ENCODE measurements at regions not wholly inside any gene's neighbourhood (a gene's known extent, or its start where the extent isn't known, plus 50 kb on each side); places are given as distances from the start of the nearest gene placed in this dataset.

- no TSS peak for BruUV-seq (replicated peaks)
Observed at GRCh38 chr12:4223273-4223845, 50.2 kb upstream of the CCND2 start.

GRCh38 chr12:4221258-4221620 lies 52.3 kb upstream of the CCND2 start:
- POLR2A ChIA-PET = no interaction called here
- intact Hi-C loops (cut with micrococcal nuclease) = no loop called here
- Mint-ChIP-seq H3K36me3 (ENCODE audit: insufficient read depth, unreplicated experiment) (no peaks in the 10 kb centered on the region), H3K4me1 (ENCODE audit: insufficient read depth, unreplicated experiment) (no peaks in the 10 kb centered on the region), H3K4me3 (ENCODE audit: unreplicated experiment) (no peak overlapping the region), H3K27me3 (ENCODE audit: insufficient read depth, unreplicated experiment) (peaks cover 46% of the 10 kb centered on the region), H3K27ac (ENCODE audit: low read depth, unreplicated experiment) (no peak overlapping the region), H3K9me3 (ENCODE audit: unreplicated experiment) (no peaks in the 10 kb centered on the region)
- CTCF ChIA-PET = no interaction called here
- BruUV-seq (replicated peaks) = no TSS peak
- DNase-seq (ENCODE audit: unreplicated experiment) = peak; percentile 9
- TF ChIP-seq CTCF (IDR thresholded peaks at IDR 0.05; ENCODE audit: unreplicated experiment) = no peak

More at GRCh38 chr12:4223273-4223845, 50.2 kb upstream of the CCND2 start:
- H3K4me3 Mint-ChIP-seq (ENCODE audit: unreplicated experiment) = no peak overlapping the region
- H3K9me3 Mint-ChIP-seq (ENCODE audit: unreplicated experiment) = no peaks in the 10 kb centered on the region
- H3K27me3 Mint-ChIP-seq (ENCODE audit: insufficient read depth, unreplicated experiment) = peaks cover 62% of the 10 kb centered on the region
- no peaks in the 10 kb centered on the region for H3K36me3 Mint-ChIP-seq (ENCODE audit: insufficient read depth, unreplicated experiment)
- ChIA-PET POLR2A (interaction anchor here (0.6 kb wide), 1 partner anchor 256 kb away, joined by 3 read pairs; no protein-coding TSS in a partner anchor), CTCF (no interaction called here)
- no peaks in the 10 kb centered on the region for H3K4me1 Mint-ChIP-seq (ENCODE audit: insufficient read depth, unreplicated experiment)
- no peak overlapping the region for H3K27ac Mint-ChIP-seq (ENCODE audit: low read depth, unreplicated experiment)
- no peak for DNase-seq (ENCODE audit: unreplicated experiment)
- intact Hi-C loops (cut with micrococcal nuclease) = no loop called here
- no peak for TF ChIP-seq CTCF (IDR thresholded peaks at IDR 0.05; ENCODE audit: unreplicated experiment)

GRCh38 chr12:4220536-4221257 lies 52.9 kb upstream of the CCND2 start:
- H3K27me3 Mint-ChIP-seq (ENCODE audit: insufficient read depth, unreplicated experiment) = peaks cover 41% of the 10 kb centered on the region
- H3K36me3 Mint-ChIP-seq (ENCODE audit: insufficient read depth, unreplicated experiment) = no peaks in the 10 kb centered on the region
- DNase-seq (ENCODE audit: unreplicated experiment) = no peak
- no peak overlapping the region for H3K4me3 Mint-ChIP-seq (ENCODE audit: unreplicated experiment)
- H3K27ac Mint-ChIP-seq (ENCODE audit: low read depth, unreplicated experiment) = no peak overlapping the region
- CTCF ChIA-PET = no interaction called here
- POLR2A ChIA-PET = no interaction called here
- H3K9me3 Mint-ChIP-seq (ENCODE audit: unreplicated experiment) = no peaks in the 10 kb centered on the region
- intact Hi-C loops (cut with micrococcal nuclease) = no loop called here
- peaks cover 5% of the 10 kb centered on the region for H3K4me1 Mint-ChIP-seq (ENCODE audit: insufficient read depth, unreplicated experiment)
- no peak for TF ChIP-seq CTCF (IDR thresholded peaks at IDR 0.05; ENCODE audit: unreplicated experiment)
- BruUV-seq (replicated peaks) = no TSS peak

- no peak for TF ChIP-seq CTCF (IDR thresholded peaks at IDR 0.05; ENCODE audit: unreplicated experiment)
- no peak overlapping the region for H3K27ac Mint-ChIP-seq (ENCODE audit: low read depth, unreplicated experiment)
- H3K4me1 Mint-ChIP-seq (ENCODE audit: insufficient read depth, unreplicated experiment) = peaks cover 13% of the 10 kb centered on the region
- H3K36me3 Mint-ChIP-seq (ENCODE audit: insufficient read depth, unreplicated experiment) = no peaks in the 10 kb centered on the region
- ChIA-PET CTCF (no interaction called here), POLR2A (interaction anchor here (0.6 kb wide), 1 partner anchor 230 kb away, joined by 3 read pairs; no protein-coding TSS in a partner anchor)
- no TSS peak for BruUV-seq (replicated peaks)
- no peak overlapping the region for H3K4me3 Mint-ChIP-seq (ENCODE audit: unreplicated experiment)
- no peaks in the 10 kb centered on the region for H3K9me3 Mint-ChIP-seq (ENCODE audit: unreplicated experiment)
- H3K27me3 Mint-ChIP-seq (ENCODE audit: insufficient read depth, unreplicated experiment) = peaks cover 34% of the 10 kb centered on the region
- no peak for DNase-seq (ENCODE audit: unreplicated experiment)
- intact Hi-C loops (cut with micrococcal nuclease) = no loop called here
Observed at GRCh38 chr12:4217091-4217490, 56.5 kb upstream of the CCND2 start.

Data from MCF 10A (cell line).